ENCODE measurements at regions not wholly inside any gene's neighbourhood (a gene's known extent, or its start where the extent isn't known, plus 50 kb on each side); places are given as distances from the start of the nearest gene placed in this dataset.
"Not testable (repeated sequence)": the region's sequence is repeated elsewhere in the genome, so short reads cannot be mapped to it uniquely, and the experiment has no call there.

GRCh38 chr3:164927728-164928127 is 150.6 kb downstream of the SI start:
- no peak for DNase-seq

GRCh38 chr3:164918905-164919304 is 159.4 kb downstream of the SI start:
- no peak for DNase-seq

GRCh38 chr3:164912916-164913315 is 165.4 kb downstream of the SI start:
- no peak for DNase-seq

DNA sequence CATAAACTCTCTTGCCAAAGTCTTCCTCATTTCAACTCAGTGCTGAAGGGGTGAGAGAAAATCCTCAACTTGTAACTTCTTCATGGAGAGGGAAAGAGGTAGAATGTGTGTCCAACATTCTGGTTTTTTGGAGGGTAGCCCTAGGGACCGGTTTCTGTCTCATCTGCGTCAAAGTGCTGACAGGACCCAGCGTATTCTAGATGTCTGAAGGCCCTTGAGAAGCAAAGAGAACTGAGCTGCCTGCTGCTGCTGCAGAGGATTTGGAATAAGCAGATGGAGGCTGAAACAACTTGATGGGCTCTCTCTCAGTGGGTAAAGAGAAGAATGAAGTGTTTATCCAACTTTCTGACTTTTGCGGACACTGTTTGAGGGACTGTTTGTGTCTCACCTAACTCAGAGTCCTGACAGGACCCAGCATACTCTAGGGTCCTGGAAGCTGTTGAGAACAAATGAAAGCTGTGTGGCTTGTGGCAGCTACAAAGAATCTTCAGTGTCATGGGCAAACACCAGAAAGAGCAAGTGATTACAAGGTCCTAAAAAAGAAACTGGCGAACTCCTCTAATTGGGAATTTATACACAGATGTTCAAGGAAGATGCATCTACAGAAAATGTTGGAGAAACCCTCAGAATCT is 174.4 kb downstream of the SI start:
- DNase-seq = no peak

- no peak for DNase-seq
These were observed 181.0 kb downstream of the SI start for GRCh38 chr3:164897342-164897741.

- no peak for DNase-seq
These were observed 188.2 kb downstream of the SI start for GRCh38 chr3:164890061-164890460.

DNA sequence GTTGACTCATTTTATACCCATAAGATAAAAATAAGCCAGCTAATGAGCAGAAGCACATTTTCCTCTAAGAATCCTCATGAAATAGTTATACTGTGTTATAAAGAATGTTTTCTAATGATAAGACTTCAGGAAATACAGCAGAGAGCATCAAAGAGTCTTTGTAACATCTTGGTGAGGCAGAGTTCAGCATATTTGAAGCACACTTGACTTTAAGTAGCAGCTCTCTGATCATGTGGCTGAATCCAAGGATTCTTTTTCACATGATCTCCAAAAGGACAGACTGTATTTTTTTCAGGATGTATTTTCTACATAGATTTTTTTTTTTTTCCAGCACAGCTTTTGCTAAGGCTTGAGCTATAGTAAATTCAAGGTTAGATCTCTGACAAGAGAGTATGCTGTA is 195.1 kb downstream of the SI start:
- no peak for DNase-seq

DNA sequence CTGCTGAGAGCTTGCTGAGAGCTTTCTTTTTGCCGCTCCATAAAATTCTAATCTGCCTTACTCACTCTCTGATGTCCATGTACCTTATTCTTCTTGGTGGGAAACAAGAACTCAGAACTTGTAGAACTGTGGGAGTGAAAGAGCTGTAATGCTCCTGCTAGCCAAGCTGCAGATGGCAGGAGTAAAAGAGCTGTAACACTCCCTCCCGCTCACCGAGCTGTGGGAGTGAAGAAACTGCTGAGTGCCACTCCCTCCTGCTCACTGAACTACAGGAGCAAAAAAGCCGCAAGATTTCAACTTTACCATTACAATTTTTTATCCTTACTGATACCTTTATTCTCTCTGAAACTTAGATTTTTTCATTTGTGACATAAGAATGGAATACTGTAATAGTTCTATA is 199.1 kb downstream of the SI start:
- DNase-seq = peak; percentile 49 to 71

GRCh38 chr3:164864454-164864853 is 213.8 kb downstream of the SI start:
- no peak for DNase-seq

DNA sequence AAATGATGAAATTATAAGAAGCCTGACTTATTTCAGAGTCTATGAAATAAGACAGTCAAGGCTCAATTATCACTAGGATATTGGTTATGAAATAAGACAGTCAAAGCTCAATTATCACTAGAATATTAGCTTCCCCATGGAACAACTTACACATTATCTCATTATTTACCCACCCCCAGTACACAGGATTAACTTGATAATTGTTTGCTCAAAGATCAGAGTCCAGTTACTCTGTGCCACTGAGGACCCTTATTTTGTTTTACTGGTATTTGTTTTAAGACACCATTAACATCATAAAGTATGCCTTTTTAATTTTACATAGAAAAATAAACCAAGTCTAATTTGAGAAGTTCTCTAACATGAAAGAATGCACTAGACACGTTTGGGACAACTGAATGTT is 225.4 kb downstream of the SI start:
- DNase-seq = no peak

DNA sequence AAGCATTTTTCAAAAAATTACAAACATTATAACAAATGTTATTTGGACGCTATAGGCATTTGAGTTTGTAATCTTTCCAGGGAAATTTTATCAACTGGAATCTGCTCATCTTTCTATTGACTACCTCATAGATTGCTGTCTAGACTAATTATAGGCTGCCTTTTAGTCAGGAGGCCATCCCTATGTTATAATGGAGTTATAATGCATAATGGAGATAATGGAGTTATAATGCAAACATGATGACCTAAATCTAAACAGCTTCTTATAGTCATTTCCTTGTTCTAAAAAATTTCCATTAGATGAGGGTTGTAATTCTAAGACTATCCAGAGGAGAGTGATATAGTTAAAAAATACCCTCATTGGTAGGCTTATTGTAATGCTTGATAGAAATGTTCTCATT is 226.4 kb downstream of the SI start:
- DNase-seq = no peak

- no peak for DNase-seq
These were observed 227.1 kb downstream of the SI start for GRCh38 chr3:164851204-164851603.

- DNase-seq = no peak
These were observed 229.4 kb downstream of the SI start for GRCh38 chr3:164848923-164849322.

DNA sequence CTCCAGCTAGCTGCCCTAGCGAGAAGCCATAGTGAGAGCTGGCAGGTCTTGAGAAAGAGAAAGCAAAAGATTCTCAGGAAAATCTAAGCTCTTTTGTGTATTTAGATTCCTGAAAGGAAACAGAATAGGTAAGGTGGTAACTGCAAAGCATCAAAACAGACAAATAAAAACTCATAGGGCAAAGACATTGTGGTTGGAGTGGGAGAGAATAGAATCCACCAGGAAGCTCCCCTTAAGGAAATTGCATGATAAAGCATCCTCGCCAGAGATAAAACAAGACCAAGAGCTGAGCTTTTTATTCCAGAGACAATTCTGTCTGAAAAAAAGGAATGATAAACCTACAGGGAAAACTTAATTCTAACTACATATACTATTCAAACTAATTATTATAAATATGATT is 232.6 kb downstream of the SI start:
- DNase-seq = no peak

GRCh38 chr3:164832216-164832615 is 246.1 kb downstream of the SI start:
- no peak for DNase-seq

DNA sequence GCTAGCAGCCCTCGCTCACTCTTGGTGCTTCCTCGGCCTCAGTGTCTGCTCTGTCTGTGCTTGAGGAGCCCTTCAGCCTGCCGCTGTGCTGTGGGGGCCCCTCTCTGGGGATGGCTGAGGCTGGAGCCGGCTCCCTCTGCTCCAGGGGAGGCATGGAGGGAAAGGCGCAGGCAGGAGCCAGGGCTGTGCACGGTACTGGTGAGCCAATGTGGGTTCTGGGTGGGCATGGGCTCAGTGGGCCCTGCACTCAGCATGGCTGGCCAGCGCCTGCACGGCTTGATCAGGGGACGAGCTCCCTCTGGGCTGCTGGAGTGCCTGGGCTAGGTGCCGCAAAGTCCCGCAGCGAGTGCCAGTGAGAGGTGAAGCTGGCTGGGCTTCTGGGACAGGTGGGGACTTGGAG is 260.0 kb downstream of the SI start:
- DNase-seq = no peak

DNA sequence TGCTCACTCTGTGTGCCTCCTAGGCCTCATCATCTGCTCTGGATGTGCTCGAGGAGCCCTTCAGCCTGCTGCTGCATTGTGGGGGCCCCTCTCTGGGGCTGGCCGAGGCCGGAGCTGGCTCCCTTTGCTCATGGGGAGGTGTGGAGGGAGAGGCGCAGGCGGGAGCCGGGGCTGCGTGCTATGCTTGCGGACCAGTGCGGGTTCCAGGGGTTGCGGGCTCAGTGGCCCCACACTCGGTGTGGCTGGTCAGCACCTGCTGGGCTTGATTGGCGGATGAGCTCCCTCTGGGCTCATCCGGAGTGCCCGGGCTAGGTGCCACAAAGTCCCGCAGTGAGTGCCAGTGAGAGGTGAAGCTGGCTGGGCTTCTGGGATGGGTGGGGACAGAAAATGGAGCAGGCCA is 264.2 kb downstream of the SI start:
- no peak for DNase-seq

- no peak for DNase-seq
These were observed 266.3 kb downstream of the SI start for GRCh38 chr3:164812042-164812441.

GRCh38 chr3:164806188-164806587 is 272.1 kb downstream of the SI start:
- DNase-seq = peak in 1 of 2 experiments; percentile 35

DNA sequence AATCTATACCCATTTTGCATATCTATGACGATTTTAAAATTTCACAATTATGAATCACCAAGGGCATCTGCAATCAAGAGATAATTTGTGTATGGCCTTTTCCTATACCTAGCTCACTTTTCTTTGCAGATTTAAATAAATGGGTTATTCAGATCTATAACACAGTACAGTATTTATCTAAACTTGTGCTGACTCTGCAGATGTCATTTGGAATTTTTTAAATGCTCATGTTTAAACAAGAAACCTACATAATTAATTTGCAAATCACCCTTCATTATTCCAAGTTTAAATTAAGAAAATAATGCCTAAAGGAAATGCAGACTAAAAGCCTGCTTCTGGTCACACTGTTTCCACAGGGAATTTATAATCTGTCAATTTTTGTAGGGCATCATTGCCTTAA is 284.2 kb downstream of the SI start:
- DNase-seq = no peak

- DNase-seq = no peak
These were observed 287.0 kb downstream of the SI start for GRCh38 chr3:164791263-164791662.

- not testable (repeated sequence) for DNase-seq
These were observed 293.9 kb downstream of the SI start for GRCh38 chr3:164784407-164784806.

GRCh38 chr3:164781755-164782154 is 296.5 kb downstream of the SI start:
- DNase-seq = no peak

- DNase-seq = peak in 1 of 2 experiments; percentile 15
These were observed 298.5 kb downstream of the SI start for GRCh38 chr3:164779816-164780215.

DNA sequence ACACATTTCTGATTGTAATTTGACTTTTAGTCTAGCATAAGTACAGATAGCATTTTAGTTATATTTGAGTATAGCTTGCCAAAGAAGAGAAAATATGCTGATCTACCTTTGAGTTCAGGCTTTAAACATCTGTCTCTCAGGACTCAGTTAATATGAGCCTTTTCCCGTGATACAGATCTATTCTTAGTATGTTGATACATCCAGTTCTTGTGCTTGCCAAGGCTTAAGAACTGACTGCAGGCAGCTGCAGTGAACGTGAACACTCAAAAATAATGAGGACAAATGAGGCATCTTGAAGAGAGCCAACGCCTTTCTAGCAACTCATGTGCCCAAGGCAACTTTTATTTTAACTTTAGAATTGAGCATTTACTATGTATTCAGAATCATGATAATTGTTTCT is 325.5 kb downstream of the SI start:
- DNase-seq = peak in 1 of 2 experiments; percentile 47

GRCh38 chr3:164748626-164749025 is 329.7 kb downstream of the SI start:
- no peak for DNase-seq
